H1 (cell line): ENCODE measurements at regions not wholly inside any gene's neighbourhood (a gene's known extent, or its start where the extent isn't known, plus 50 kb on each side); places are given as distances from the start of the nearest gene placed in this dataset.

Experiments used
- BCL11A ChIP-seq, 2 experiments: IDR thresholded peaks; one replicate each; pipeline ENCODE4 v1.6.1; 2011; ENCODE audit warnings: low read depth in 2 of 2, low read length in 2 of 2, mild to moderate bottlenecking in 2 of 2
- EZH2 ChIP-seq: fragments of 200-600 bp; sonication (generic); IDR thresholded peaks from 2 replicates; pipeline ENCODE4 v1.7.1; 2012; ENCODE audit warnings: low read depth, mild to moderate bottlenecking, moderate library complexity, low read length, inconsistent platforms; ENCODE audit not compliant: severe bottlenecking

- TF ChIP-seq EZH2, result no peak
- TF ChIP-seq BCL11A (IDR thresholded peaks at IDR 0.05; ENCODE audit: low read depth in 2 of 2, low read length in 2 of 2), result no peak
Observed at GRCh38 chr4:19683426-19683825, 568.3 kb upstream of the SLIT2 start.
